Head of caudate nucleus (tissue), 42 donors: ENCODE measurements at regions not wholly inside any gene's neighbourhood (a gene's known extent, or its start where the extent isn't known, plus 50 kb on each side); places are given as distances from the start of the nearest gene placed in this dataset.

Experiments used
- DNase-seq, 42 donors: peaks; one replicate each; pipeline versions ENCODE4 v3.0.0 to v3.0.0-alpha.2; 2020 to 2021; ENCODE audit warnings: mixed read lengths in 7 of 42
- intact Hi-C: fragments of 100-400 bp; cut with DNase I; formaldehyde crosslinking; loops from one replicate; pipeline ENCODE4 v1.15.0; 2022

DNA sequence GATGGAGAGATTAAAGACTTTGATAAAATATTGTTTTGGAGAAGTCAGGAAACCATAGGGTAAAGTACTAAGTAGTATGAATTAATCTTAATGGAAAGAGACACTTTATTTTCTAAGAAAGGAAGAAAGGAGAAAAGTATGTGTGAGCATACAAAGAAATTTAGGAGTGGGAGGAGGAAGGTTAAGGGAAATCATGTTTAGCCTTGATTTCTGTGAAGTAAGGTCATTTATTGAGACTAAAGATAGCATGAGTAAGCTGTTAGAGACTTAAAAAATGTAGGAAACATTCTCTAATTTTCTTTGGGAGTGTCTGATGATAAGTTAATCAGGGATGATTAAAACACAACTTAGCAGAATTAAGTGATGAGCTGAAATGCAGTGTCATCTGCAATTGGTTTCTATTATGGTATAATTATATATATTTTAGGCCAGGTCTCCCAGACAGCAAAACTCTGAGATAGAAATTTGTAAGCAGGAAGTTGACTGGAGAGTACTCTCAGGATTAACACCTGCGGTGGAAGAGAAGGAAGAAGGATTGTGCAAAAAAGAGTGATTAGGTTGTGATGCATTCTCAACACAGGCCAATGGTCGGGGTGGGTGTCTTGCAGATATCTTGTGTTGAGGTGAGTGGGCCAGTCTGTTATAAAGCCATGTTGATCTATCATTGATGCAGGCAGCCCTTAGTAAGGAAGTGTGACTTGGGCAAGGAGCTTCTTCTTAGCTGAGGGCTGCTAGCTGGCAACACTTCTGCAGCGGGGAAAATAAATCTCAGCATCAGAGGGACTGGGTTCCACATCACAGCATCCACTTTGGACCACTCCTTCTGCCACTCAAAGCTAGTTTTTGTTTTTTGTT lies 256.2 kb downstream of the AEBP2 start:
- intact Hi-C loops: no loop called here

DNA sequence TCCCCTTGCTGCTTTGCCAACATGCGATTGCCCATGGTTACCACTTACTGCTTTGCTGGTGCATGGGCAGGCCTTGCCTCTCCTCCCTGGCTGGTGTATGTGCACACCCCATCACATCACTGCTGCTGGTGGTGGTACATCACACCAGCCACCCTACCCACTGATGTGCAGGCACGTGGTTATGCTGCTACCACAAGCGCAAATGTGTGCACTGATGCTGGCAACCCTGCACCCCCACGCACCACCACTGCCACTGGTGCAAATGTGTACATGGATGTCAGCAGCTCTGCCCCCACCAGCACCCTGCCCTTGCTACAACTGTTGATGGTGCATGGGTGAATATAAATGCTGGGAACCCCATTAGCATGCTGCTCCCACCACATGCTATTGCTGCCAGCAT lies 261.7 kb downstream of the AEBP2 start:
- no peak for DNase-seq
- intact Hi-C loops: no loop called here

More for the DNA sequence above, 256.2 kb downstream of the AEBP2 start:
- DNase-seq: no peak

DNA sequence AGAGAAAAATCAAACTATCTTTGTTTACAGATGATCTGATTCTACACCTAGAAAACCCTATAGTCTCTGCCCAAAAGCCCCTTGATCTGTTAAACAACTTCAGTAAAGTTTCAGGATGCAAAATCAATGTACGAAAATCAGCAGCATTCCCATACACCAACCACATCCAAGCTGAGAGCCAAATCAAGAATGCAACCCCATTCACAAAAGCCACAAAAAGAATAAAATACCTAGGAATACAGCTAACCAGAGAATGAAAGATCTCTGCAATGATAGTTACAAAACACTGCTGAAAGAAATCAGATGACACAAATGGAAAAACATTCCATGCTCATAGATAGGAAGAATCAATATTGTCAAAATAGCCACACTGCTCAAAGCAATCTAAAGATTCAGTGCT lies 265.7 kb downstream of the AEBP2 start:
- no peak for DNase-seq
- intact Hi-C loops: no loop called here

DNA sequence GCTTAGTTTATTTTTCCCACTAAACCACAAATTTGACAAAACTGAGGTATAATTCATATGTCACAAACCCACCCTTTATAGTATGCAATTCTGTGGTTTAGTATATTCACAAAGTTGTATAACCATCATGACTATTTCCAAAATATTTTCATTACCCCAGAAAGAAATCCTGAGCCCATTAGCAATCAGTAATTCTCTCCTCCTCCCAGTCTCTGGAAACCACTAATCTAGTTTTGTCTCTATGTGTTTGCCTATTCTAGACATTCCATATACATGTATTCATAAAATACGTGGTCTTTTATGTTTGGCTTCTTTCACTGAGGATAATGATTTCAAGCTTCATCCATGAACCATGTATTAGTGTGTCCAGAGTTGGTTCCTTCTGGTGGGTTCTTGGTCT lies 267.6 kb downstream of the AEBP2 start:
- DNase-seq: no peak
- intact Hi-C loops: no loop called here

DNA sequence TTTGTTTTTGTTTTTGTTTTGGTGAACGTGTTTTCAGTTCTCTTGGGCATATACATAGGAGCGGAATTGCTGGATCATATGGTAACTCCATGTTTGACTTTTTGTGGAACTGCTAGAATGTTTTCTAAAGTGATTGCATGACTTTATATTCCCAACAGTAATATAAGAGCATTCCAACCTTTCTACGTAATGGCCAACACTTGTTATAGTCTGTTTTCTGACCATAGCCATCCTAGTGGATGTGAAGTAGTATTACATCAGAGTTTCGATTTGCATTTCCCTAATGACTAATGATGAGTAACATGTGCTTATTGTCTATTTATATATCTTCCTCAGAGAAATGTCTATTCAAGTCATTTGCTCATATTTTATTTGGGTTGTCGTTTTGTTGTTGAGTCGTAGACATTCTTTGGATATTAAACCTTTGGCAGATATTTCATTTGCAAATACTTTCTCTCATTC lies 268.7 kb downstream of the AEBP2 start:
- intact Hi-C loops: no loop called here
- DNase-seq: no peak

DNA sequence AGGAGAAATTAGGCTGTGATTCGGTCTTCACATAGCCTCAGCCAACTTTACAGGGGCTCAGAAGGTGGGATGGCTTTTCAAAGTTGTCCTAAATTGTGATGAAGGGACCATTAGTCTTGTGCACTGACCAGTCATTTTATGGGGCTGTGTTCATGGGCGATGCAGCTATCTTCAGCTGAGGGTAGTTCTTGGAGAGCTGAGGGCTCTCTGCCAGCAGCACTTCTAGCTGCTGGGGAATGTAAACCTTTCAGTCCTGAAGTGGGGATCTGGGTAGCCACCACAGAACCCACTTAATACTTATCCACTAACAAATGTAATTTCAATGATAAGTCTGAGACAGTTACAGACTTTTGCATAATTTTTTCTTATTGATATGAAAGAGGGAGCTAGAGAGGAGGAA lies 270.6 kb downstream of the AEBP2 start:
- intact Hi-C loops: no loop called here

DNA sequence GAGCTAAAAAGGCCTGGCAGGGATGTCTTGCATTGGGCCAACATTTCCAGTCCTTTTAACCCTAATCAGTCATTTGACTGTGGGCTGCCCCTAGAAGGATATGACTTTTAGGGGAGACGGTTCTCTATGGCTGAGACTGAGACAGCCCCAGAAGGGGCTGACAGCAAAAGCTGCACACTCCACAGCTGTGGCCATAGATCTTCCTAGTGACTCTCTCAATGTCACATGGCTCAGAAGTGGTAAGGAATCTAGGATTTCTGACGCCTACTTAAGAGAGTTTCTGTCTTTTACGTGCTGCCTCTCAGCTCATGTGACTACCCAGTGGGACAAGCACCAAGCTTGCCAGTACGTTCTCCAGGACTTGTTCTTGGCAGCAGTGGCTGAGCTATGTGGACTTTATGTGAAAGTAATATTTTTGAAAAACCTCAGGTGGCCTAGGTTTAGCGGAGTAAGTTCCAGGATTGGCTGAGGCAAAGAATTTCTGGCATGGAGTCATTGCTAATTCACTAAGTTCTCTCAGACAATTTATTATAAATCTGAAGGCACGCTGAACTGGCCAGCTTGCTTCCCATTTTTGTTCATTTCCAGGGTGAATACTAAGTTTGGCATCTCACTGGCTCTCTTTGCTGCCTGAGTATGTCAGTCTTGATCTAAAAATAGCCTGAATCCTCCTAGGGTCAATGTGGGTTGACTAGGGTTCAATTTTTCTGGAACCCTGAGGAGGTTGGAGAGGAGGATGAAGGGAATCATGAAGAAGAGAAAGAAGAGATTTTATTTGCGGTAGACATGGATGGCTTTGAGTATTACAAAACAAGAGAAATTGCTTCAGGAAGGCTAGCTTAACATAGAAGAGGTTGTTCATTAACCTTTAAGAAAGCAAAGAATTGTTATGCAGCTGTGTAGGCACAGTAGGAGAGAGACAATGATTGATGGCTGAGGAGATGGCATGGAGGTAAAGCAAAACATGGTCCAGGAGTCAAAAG lies 271.8 kb downstream of the AEBP2 start:
- DNase-seq: no peak
- intact Hi-C loops: no loop called here

More for the DNA sequence above, 270.6 kb downstream of the AEBP2 start:
- no peak for DNase-seq

DNA sequence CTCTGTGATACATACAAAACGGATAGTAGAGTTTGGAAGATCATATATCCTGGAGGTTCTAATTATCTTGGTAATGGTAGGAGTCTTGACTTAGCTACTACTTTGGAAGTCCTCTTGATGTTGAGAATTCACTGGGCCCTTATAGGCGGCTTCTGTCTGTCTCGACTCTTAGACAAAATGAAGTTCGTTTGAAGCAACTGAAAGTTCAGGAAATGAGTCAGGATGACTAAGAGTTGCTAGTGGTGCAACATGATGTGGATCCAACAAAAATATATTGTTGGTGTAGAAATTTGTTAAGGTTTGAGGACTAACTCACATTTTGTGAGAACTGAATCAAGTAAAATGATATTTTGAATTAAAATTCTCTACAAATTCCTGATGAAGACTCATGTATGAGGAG lies 272.7 kb downstream of the AEBP2 start:
- DNase-seq: no peak
- intact Hi-C loops: no loop called here

DNA sequence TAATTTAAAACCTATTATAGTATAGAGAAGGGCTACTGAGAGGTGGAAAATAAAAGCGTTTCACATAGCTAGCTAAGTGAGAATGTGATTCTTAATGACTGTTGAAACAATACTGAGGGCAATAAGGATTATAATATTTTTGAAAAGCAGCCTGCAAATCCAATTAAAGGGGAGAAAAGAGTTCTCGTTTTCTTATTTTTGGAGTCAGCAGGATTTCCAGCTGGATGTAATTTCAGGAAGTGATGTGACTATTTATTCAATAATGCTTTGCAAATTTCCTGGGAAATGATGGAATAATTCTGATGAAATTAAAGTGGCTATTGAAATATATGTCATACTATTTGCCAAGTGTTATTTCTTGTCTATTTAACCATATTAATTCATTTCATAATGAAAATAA lies 279.1 kb downstream of the AEBP2 start:
- intact Hi-C loops: no loop called here
- DNase-seq: no peak

DNA sequence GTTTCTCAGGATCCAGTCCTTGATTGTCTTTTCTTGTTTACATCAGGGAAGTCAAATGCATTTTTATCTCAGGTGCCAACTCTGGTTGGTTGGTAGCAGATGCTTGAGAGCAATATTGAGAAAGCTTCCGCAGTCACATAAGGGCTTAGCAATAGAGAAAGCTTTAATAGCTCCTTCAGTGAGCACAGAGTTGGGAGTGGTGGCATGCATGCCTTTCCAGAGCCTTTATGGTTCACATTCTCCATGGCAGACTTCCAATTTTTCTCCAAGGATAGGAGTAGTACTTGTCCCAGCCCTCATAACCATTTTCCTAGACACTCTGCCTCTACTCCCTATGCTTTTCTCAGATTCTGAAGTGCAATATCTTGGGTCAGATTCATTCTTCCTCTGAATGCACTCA lies 280.4 kb downstream of the AEBP2 start:
- intact Hi-C loops: no loop called here

DNA sequence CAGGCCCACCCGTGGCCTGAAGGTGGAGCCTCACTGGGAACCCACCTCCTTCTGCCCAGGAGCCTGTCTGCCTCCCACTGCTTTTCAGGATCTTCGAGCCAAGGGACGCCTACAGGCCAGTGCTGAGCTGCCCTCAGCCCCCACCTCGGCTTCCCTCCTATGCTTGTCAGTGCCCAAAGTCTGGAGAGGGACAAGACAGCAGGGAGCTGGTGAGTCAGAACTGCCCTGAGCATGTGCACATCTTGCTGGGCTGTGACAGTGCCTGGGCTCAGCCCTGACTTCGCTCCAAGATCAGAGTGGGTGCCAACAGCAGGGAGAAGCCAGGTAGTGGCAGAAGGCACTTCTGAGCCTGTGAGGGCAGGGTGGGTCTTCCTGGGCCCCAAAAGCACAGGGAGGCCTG lies 286.8 kb downstream of the AEBP2 start:
- DNase-seq: no peak
- intact Hi-C loops: no loop called here

More for the DNA sequence above, 280.4 kb downstream of the AEBP2 start:
- no peak for DNase-seq

DNA sequence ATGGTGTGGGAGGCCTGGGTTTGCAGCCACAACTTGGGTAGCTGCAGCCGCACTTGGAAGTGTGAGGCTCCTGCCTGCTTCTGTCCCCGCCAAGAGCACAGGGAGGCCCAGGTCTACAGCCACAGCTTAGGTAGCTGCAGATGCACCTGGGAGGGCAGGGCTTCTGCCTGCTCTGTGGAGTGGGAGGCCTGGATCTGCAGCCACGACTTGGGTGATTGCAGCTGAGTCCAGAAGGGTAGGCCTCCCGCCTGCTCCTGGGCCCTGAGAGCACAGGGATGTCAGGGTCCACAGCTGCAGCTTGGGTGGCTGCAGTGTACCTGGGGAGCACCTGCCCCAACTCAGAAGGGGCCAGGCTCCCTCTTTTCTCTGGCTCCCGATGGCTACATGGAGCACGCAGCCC lies 287.3 kb downstream of the AEBP2 start:
- intact Hi-C loops: no loop called here
- no peak for DNase-seq

DNA sequence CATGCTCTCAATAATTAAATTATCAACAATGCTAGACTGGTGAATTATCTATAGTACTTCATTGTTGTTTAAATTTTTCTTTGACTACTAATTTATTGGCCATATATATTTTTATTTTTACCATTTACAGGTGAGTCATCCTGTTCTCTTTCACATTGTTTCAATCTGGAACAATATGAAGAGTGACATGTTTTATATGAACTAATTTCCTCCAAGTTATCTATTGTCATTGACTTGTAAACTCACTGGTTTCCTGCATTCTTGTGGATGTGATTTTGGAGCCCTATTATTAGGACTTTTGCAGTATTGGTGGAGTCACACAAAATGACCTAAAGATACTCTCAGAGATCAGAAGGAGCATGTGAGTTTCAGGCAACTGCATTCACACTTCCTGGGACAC lies 297.7 kb downstream of the AEBP2 start:
- intact Hi-C loops: no loop called here

DNA sequence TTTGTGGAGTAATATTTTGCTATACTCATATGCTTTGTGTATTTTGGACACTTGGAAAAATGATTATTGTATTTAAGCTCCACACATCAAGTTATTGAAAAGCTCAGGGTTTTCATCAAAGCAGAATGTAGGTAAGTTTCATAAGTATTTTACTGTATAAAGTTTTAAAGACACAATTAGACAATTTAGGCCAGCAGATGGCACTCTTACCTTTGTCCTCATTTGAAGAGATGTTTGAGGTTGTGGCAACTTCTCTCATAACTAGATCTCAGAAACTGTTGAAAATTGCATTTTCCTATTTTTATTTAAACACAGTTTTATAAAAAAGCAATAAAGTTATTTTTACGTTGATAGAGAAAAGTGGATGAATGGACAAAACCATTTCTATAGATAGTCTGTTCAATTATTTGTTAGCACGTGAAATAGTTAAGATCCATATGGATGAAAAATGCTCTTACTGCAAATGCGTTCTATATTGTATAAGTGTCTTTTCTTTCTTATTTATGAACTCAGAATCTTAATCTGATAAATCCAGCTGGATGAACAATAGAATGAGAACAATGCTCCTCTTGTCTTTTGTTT lies 300.0 kb downstream of the AEBP2 start:
- intact Hi-C loops: no loop called here

More for the DNA sequence above, 297.7 kb downstream of the AEBP2 start:
- DNase-seq: no peak

DNA sequence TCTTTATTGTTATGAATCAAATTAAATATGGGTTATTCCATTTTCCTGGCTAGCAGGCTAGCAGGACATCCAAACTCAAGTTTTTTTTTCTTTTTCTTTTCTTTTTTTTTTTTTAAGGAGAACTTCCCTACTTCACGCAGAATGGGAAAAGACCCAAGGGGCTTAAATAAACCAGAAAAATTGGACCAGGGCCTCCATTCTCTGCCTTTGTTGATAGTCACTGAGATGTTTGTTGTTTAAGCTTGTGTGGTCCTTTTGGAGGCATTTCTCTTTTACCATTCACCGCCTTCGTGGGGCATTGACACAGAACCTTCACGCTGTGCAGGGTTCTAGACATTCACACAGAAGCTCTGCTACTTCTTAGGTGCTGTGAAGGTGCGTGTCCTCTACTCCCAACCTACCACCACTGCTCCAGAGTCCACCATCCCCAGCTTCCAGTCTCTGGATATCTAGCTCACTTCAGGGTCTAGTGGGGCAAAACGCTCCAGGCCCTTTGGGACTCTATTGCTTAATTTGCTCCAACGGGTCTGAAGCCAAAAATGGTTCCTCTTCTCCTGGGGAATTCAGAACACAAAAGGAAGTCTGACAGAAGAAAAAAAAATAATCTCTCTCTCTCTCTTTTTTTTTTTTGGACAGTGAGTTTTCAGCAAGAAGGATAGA lies 301.3 kb downstream of the AEBP2 start:
- no peak for DNase-seq
- intact Hi-C loops: no loop called here

More for the DNA sequence above, 300.0 kb downstream of the AEBP2 start:
- DNase-seq: peak in 20 of 42 donors; percentile 6 to 81 (median 52)

DNA sequence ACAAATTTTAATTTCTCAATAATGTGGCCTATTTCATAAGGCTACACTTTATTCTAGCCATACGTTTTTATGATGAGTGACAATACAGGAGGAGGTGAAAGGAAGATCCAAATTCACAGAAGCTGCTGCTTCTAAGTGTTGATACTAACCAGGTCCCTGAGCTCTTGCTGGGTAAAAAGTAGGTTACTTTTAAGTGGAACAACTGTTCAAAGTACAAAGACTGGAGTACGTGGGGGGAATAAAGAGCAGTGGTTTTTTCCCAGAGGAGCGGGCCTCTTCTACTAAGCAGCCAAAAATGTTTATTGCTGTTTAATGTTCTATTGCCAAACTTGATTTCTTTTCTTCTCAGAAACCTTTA lies 301.8 kb downstream of the AEBP2 start:
- peak in 1 of 42 donors; percentile 7 for DNase-seq
- intact Hi-C loops: no loop called here

DNA sequence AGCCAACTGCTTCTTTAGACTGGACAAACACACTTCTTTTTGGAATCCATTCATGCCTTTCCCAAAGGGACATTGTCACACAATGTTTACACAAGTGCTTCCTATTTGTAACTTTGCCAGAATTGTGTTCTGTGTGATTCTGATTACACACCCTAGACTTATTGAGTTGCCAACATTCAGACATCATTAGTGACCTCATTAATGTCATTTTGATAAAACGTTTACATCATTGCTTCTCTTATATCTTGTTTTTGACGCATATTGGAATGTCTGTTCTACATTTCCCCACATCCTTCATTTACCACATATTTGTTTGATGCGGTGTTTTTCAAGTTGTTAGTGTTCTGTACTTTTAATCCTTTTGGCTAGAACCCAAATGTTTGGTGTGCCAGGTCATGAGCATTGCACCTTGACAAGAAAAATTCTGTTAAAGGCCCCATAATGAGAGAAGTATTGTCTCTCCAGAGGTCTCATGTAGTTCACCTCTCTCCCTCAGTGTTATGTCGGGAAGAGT lies 305.5 kb downstream of the AEBP2 start:
- DNase-seq: no peak
- intact Hi-C loops: no loop called here

DNA sequence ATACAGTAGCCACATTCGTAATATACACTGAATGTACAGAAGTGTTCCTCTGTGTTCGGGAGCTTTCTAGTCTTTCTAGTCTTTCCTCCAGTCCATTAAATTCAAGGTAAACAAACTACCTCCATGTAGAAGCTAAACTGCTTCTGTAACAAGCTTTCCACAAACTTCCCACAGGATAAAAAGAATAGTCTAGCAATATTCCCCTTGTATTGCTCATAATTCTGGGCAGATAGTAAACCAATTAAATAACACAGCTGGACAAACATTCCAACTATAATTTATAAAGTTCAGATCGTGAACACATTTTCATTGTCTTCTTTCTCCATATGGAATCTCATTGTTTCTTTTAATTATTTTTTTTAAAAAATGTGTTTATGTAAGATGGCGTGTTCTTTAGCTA lies 307.2 kb downstream of the AEBP2 start:
- intact Hi-C loops: no loop called here
- DNase-seq: no peak
